Sigmoid colon (tissue), 6 donors: ENCODE measurements at regions not wholly inside any gene's neighbourhood (a gene's known extent, or its start where the extent isn't known, plus 50 kb on each side); places are given as distances from the start of the nearest gene placed in this dataset.

ENCODE experiments used
- DNase-seq: peaks from one replicate; pipeline ENCODE4 v3.0.0-alpha.2; 2019
- H3K27ac ChIP-seq, 4 donors: fragments of 200-600 bp; sonication (generic); one replicate each; pipeline ENCODE4 v1.5.1; 2016 to 2019; ENCODE audit warnings: mild to moderate bottlenecking in 1 of 4
- H3K27me3 ChIP-seq, 3 donors: fragments of 200-600 bp; sonication (generic); one replicate each; pipeline ENCODE4 v1.5.1; 2019; ENCODE audit warnings: mild to moderate bottlenecking in 1 of 3
- H3K36me3 ChIP-seq, 4 donors: fragments of 200-600 bp; sonication (generic); one replicate each; pipeline ENCODE4 v1.5.1; 2016 to 2019
- H3K4me1 ChIP-seq, 4 donors: fragments of 200-600 bp; sonication (generic); one replicate each; pipeline ENCODE4 v1.5.1; 2017 to 2019
- H3K4me3 ChIP-seq, 4 donors: fragments of 200-600 bp; sonication (generic); one replicate each; pipeline ENCODE4 v1.5.1; 2017 to 2019; ENCODE audit warnings: mild to moderate bottlenecking in 2 of 4, moderate library complexity in 1 of 4
- H3K9me3 ChIP-seq, 4 donors: fragments of 200-600 bp in 3 of 4; sonication (generic) in 3 of 4; one replicate each; pipeline versions ENCODE4 v1.5.1 to v1.6.1; 2013 to 2019
- EP300 ChIP-seq, 4 donors: sonication (generic); formaldehyde crosslinking; IDR thresholded peaks; one replicate each; pipeline ENCODE4 v1.6.1; 2017; ENCODE audit warnings: antibody characterized with exemption in 4 of 4
- POLR2A ChIP-seq, 2 donors: fragments of 450-650 bp; IDR thresholded peaks; one replicate each; pipeline ENCODE4 v1.6.1; 2016; ENCODE audit warnings: antibody characterized with exemption in 2 of 2, mild to moderate bottlenecking in 2 of 2, moderate library complexity in 2 of 2
- POLR2AphosphoS5 ChIP-seq, 4 donors: sonication (generic); formaldehyde crosslinking; IDR thresholded peaks; one replicate each; pipeline ENCODE4 v1.6.1; 2017; ENCODE audit warnings: antibody characterized with exemption in 4 of 4
- WGBS, 2 donors: extraction: QIAGEN DNeasy Blood & Tissue Kit; methylation state at CpG; one replicate each; pipeline ENCODE4 v1.1.7; 2013; 5-methylcytosine and 5-hydroxymethylcytosine counted together
- intact Hi-C: fragments of 100-400 bp; cut with DNase I; formaldehyde crosslinking; loops from one replicate; pipeline ENCODE4 v1.15.1; 2023
- TF ChIP-seq, protein P1 (sequence below), 4 experiments: fragments of 450-650 bp in 3 of 4; fragments of 200-600 bp in 1 of 4; IDR thresholded peaks; one replicate each; pipeline ENCODE4 v1.5.1; 2016 to 2019; ENCODE audit warnings: antibody characterized with exemption in 4 of 4, mild to moderate bottlenecking in 3 of 4, moderate library complexity in 2 of 4
- donor health status: healthy with polysubstance abuse.
- donor health status: healthy.

DNA sequence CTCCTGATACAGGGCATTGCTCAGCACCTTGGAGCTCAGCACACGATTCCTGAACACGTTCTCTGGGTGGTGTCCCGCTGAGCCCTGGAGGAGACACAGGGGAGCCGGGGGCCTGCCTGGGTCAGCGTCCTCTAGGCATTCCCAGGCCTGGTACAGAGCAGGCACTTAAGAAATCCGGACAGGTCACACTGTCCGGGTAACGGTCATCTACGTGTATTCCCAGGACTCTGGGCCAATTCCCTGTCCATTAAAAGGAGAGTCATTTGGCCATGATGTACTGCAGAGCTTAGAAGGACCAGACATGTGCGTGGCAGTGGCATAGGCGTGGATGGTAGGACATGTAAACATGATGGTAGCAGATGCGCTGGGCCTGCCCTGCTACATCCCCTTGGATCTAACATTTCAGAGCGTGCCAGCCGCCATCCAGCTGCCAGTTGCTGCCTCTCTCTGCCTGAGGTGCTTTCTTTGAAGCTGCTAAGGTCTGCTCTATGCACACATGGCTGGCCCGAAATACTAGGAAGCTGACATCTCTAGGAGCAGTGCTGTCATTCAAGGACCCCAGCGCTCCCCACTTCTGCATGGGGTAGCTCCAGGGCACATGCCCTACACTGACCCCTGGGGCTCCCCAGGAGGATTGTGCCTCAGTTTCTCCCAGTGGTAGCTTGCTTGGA is 273.1 kb upstream of the RTL1 start:
- no peaks in the 10 kb centered on the region for H3K4me1 ChIP-seq
- H3K27ac ChIP-seq = no peak overlapping the region
- DNase-seq = no peak
- H3K27me3 ChIP-seq = no peaks in the 10 kb centered on the region
- intact Hi-C loops = no loop called here
- H3K9me3 ChIP-seq = peaks cover 0 to 5% (median 2%) of the 10 kb centered on the region in 4 donors
- H3K4me3 ChIP-seq = no peak overlapping the region
- no peaks in the 10 kb centered on the region for H3K36me3 ChIP-seq
- WGBS, 2 donors = 88% methylated on average over 16 of the region's 16 CpGs
- TF ChIP-seq POLR2A (IDR thresholded peaks at IDR 0.05) = no peak
- TF ChIP-seq EP300 (IDR thresholded peaks at IDR 0.05) = no peak
- TF ChIP-seq, protein P1, sequence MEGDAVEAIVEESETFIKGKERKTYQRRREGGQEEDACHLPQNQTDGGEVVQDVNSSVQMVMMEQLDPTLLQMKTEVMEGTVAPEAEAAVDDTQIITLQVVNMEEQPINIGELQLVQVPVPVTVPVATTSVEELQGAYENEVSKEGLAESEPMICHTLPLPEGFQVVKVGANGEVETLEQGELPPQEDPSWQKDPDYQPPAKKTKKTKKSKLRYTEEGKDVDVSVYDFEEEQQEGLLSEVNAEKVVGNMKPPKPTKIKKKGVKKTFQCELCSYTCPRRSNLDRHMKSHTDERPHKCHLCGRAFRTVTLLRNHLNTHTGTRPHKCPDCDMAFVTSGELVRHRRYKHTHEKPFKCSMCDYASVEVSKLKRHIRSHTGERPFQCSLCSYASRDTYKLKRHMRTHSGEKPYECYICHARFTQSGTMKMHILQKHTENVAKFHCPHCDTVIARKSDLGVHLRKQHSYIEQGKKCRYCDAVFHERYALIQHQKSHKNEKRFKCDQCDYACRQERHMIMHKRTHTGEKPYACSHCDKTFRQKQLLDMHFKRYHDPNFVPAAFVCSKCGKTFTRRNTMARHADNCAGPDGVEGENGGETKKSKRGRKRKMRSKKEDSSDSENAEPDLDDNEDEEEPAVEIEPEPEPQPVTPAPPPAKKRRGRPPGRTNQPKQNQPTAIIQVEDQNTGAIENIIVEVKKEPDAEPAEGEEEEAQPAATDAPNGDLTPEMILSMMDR (IDR thresholded peaks at IDR 0.05) = no peak
- TF ChIP-seq POLR2AphosphoS5 (IDR thresholded peaks at IDR 0.05) = no peak

DNA sequence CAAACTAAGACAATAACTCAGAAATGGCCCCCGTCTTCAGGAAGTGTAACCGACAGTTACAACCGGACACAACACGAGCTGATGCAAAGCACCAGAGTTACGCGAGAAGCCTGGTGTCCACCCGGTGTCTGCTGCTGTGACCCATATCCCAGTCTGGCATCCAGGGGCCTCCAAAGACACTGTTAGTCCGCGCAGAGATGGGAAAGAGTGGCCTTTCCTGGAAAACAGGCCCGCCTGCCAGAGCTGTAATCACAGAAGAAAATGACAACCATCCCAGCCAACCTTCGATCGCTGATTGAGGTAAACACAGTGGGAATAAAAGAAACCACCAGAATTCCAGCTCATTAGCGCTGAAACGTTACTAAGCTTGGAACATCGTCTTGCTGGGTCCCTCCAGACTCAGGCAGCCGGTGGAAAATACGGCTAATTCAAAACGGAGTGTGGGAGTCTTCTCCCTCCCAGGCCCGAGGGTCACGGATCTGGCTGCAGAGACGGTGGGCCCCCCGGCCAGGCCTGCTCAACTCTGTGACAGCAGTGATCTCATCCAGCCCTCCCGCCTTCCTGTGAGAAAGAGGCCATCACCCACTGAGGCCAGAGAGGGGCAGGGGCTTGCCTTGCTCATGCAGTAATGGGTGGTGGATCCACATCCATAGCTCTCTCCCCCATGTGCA is 273.9 kb upstream of the RTL1 start:
- no peaks in the 10 kb centered on the region for H3K36me3 ChIP-seq
- H3K4me1 ChIP-seq = no peaks in the 10 kb centered on the region
- no peak for DNase-seq
- intact Hi-C loops = no loop called here
- peaks cover 0 to 5% (median 2%) of the 10 kb centered on the region in 4 donors for H3K9me3 ChIP-seq
- H3K4me3 ChIP-seq = no peak overlapping the region
- 84 to 86% methylated on average over 23 of the region's 23 CpGs for WGBS, 2 donors
- TF ChIP-seq, protein P1 (IDR thresholded peaks at IDR 0.05) = no peak
- TF ChIP-seq POLR2AphosphoS5 (IDR thresholded peaks at IDR 0.05) = no peak
- peaks cover 0 to 3% (median 0%) of the 10 kb centered on the region in 3 donors for H3K27me3 ChIP-seq
- H3K27ac ChIP-seq = no peak overlapping the region

DNA sequence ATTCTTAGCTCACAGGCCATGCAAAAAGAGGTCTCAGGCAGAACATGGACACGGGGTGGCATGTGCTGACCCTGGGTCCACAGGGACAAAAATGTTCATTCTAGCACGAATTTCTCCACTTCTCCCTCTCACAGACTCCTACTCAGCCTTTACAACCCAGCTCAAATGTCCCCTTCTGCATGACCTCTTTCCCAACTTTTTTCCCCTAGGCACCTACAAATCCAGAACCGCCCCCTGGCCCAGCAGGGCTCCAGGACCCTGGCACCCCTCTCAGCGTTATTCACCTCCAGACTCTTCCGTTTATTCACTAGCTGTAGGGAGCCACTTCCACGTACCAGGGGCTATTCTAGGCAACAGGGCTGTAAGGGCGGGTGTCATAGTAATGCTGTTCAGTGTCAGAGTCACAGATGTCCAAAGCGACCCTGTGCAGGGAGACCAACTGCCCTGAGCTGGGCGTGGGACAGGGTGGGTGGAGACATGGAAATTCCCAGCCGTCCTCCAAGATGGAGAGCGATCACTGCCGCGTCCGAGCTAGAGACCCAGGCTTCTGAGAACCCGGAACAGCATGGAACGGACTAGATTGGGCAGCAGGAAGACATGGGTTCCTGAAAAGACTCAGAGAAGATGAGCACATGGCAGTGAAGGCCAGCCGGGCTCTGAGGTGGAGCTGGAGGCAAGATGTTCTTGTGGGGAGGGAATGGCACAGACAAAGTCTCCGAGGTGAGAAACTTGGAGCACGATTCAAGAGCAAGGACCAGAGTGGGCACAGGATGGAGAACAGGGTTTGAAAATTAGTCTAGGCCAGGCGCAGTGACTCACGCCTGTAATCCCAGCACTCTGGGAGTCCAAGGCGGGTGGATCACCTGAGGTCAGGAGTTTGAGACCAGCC is 274.9 kb upstream of the RTL1 start:
- TF ChIP-seq EP300 (IDR thresholded peaks at IDR 0.05) (no peak), POLR2AphosphoS5 (IDR thresholded peaks at IDR 0.05) (no peak), POLR2A (IDR thresholded peaks at IDR 0.05) (no peak)
- TF ChIP-seq, protein P1 (IDR thresholded peaks at IDR 0.05) = no peak
- 89 to 93% methylated on average over 22 of the region's 22 CpGs for WGBS, 2 donors
- no peaks in the 10 kb centered on the region for H3K4me1 ChIP-seq
- DNase-seq = no peak
- no peak overlapping the region for H3K4me3 ChIP-seq
- peaks cover 0 to 3% (median 0%) of the 10 kb centered on the region in 3 donors for H3K27me3 ChIP-seq
- intact Hi-C loops = no loop called here
- H3K27ac ChIP-seq = no peak overlapping the region
- H3K36me3 ChIP-seq = no peaks in the 10 kb centered on the region
- peaks cover 0 to 5% (median 3%) of the 10 kb centered on the region in 4 donors for H3K9me3 ChIP-seq

DNA sequence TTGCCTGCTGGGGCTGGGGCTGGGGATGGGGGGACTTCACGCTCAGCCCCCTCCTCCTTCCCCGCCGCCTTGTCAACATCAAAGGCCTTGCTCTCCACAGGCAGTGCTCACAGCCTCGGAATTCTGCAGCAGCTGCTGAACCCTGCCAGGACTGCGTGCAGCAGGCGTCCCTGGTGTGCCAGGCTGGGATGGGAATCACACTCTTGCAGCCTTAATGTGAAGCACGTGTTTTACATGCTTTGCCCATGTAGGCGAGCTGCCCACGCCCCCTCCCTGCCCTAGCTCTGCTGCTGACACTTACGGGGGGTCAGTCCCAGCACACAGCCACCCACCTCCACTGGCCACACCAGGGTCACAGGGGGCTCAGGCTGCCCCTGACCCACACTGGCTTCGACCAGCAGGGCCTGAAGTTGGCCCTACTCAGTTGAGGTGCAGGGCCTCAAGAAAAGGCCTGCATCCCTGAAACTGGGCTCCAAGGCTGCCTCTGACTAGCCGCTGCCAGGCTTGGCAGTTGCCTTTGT is 276.2 kb upstream of the RTL1 start:
- Histone ChIP-seq H3K27ac (no peak overlapping the region), H3K27me3 (peaks cover 0 to 3% (median 0%) of the 10 kb centered on the region in 3 donors), H3K9me3 (peaks cover 0 to 5% (median 3%) of the 10 kb centered on the region in 4 donors), H3K36me3 (no peaks in the 10 kb centered on the region), H3K4me3 (no peak overlapping the region), H3K4me1 (no peaks in the 10 kb centered on the region)
- TF ChIP-seq POLR2AphosphoS5 (IDR thresholded peaks at IDR 0.05) (no peak), POLR2A (IDR thresholded peaks at IDR 0.05) (no peak), EP300 (IDR thresholded peaks at IDR 0.05) (no peak)
- TF ChIP-seq, protein P1 (IDR thresholded peaks at IDR 0.05) = no peak
- 88 to 90% methylated on average over 12 of the region's 12 CpGs for WGBS, 2 donors
- DNase-seq = no peak
- intact Hi-C loops = loop anchor here (10.0 kb wide), 1 partner anchor 445 kb away; no protein-coding TSS in a partner anchor
